Mesendoderm (in vitro differentiated cells): ENCODE measurements at regions not wholly inside any gene's neighbourhood (a gene's known extent, or its start where the extent isn't known, plus 50 kb on each side); places are given as distances from the start of the nearest gene placed in this dataset.

Experiments used
- DNase-seq: peaks from one replicate; pipeline ENCODE4 v3.0.0; 2013
- H2AK5ac ChIP-seq: 2 replicates; pipeline ENCODE4 v1.6.1; 2013; ENCODE audit warnings: low read length, inconsistent platforms
- H2BK120ac ChIP-seq: 2 replicates; pipeline ENCODE4 v1.6.1; 2013; ENCODE audit warnings: low read depth, mild to moderate bottlenecking, low read length, moderate library complexity, mixed read lengths
- H2BK15ac ChIP-seq: replicated peaks from 2 replicates; pipeline ENCODE4 v1.6.1; 2013; ENCODE audit warnings: low read depth, mild to moderate bottlenecking, moderate library complexity
- H2BK5ac ChIP-seq: 2 replicates; pipeline ENCODE4 v1.6.1; 2013; ENCODE audit warnings: low read length, inconsistent platforms
- H3K18ac ChIP-seq: 2 replicates; pipeline ENCODE4 v1.6.1; 2013; ENCODE audit warnings: mild to moderate bottlenecking, low read length, mixed read lengths
- H3K23ac ChIP-seq: one replicate; pipeline ENCODE4 v1.6.1; 2013; ENCODE audit warnings: low read length
- H3K27ac ChIP-seq: 2 replicates; pipeline ENCODE4 v1.5.1; 2013; ENCODE audit warnings: low read depth, mild to moderate bottlenecking, inconsistent platforms, low read length, moderate library complexity
- H3K27me3 ChIP-seq: 2 replicates; pipeline ENCODE4 v1.6.1; 2013; ENCODE audit warnings: low read length, control low read depth, mild to moderate bottlenecking, inconsistent platforms; ENCODE audit not compliant: insufficient read depth, poor library complexity
- H3K36me3 ChIP-seq: 2 replicates; pipeline ENCODE4 v1.6.1; 2013; ENCODE audit warnings: low read length, inconsistent platforms; ENCODE audit not compliant: control insufficient read depth, insufficient read depth
- H3K4ac ChIP-seq: one replicate; pipeline ENCODE4 v1.6.1; 2013; ENCODE audit warnings: low read depth, mild to moderate bottlenecking, low read length, moderate library complexity
- H3K4me1 ChIP-seq: 2 replicates; pipeline ENCODE4 v1.6.1; 2013; ENCODE audit warnings: low read depth, low read length, inconsistent platforms; ENCODE audit not compliant: control insufficient read depth
- H3K4me2 ChIP-seq: 2 replicates; pipeline ENCODE4 v1.6.1; 2013; ENCODE audit warnings: low read length
- H3K4me3 ChIP-seq: 2 replicates; pipeline ENCODE4 v1.5.1; 2013; ENCODE audit warnings: mild to moderate bottlenecking, low read length
- H3K56ac ChIP-seq: one replicate; pipeline ENCODE4 v1.6.1; 2013; ENCODE audit warnings: low read length
- H3K79me1 ChIP-seq: 2 replicates; pipeline ENCODE4 v1.6.1; 2013; ENCODE audit warnings: low read length, inconsistent platforms
- H3K79me2 ChIP-seq: 2 replicates; pipeline ENCODE4 v1.6.1; 2013; ENCODE audit warnings: mild to moderate bottlenecking, low read length; ENCODE audit not compliant: control insufficient read depth, insufficient read depth
- H3K9ac ChIP-seq: 2 replicates; pipeline ENCODE4 v1.6.1; 2013; ENCODE audit warnings: low read length, inconsistent platforms
- H4K5ac ChIP-seq: one replicate; pipeline ENCODE4 v1.6.1; 2013; ENCODE audit warnings: low read length
- H4K8ac ChIP-seq: one replicate; pipeline ENCODE4 v1.6.1; 2013; ENCODE audit warnings: low read depth, mild to moderate bottlenecking, control low read depth, low read length, moderate library complexity
- WGBS: extraction: QIAGEN DNeasy Blood & Tissue Kit; methylation state at CpG from one replicate; pipeline ENCODE4 v1.1.7; 2013; ENCODE audit warnings: low lambda C conversion rate, missing lambda C conversion rate; ENCODE audit not compliant: insufficient coverage; ENCODE audit errors: extremely low coverage; 5-methylcytosine and 5-hydroxymethylcytosine counted together

DNA sequence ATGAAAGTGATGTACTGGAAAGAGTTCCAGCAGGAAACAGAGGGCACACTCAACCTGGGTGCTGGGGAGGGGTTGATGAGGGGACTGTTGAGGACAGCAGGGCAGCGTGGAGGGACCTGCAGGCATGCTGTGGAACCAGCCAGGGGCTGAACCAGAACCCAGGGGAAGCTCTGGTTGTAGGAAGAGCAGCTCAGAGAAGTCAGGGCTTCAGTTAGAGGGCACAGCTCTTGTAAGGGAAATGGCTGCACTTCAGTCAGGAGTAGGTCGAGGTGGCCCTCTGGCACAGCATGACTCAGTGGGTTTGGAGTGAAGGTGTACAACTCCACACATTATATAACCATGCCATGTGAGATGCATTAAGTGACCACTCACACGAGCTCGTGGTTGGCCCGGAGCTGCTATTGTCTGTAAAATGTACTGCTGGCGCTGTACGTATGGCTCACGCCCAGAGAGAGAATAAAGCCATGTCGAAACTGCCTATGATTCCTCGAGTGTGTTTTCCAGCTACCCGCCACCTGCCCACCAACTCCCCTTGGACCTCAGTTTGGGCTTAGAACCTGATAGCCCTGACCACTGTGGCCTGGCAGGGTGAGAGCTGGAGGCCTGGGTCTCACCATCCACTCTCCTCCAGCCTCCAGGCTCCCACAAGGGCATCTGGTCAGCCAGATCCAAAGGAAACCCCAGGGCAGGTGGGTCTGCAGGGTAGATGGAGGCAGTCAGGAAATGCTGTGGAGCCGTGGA lies 136.5 kb upstream of the HS6ST1 start:
- DNase-seq, result no peak
- no peak overlapping the region for H2BK5ac ChIP-seq
- WGBS, result no CpG with 5 or more reads among the region's 12 CpGs
- H3K56ac ChIP-seq, result no peak overlapping the region
- H3K36me3 ChIP-seq, result no peaks in the 10 kb centered on the region
- H4K5ac ChIP-seq, result no peak overlapping the region
- no peak overlapping the region for H3K23ac ChIP-seq
- no peak overlapping the region for H2AK5ac ChIP-seq
- H3K4me2 ChIP-seq, result no peak overlapping the region
- H3K79me1 ChIP-seq, result no peaks in the 10 kb centered on the region
- no peaks in the 10 kb centered on the region for H3K79me2 ChIP-seq
- H3K27me3 ChIP-seq, result no peaks in the 10 kb centered on the region
- H4K8ac ChIP-seq, result no peak overlapping the region
- H2BK120ac ChIP-seq, result no peak overlapping the region
- no peak overlapping the region for H2BK15ac ChIP-seq
- no peak overlapping the region for H3K18ac ChIP-seq
- H3K4ac ChIP-seq, result no peak overlapping the region
- H3K4me3 ChIP-seq, result no peak overlapping the region
- H3K9ac ChIP-seq, result no peak overlapping the region
- no peaks in the 10 kb centered on the region for H3K4me1 ChIP-seq
- H3K27ac ChIP-seq, result no peak overlapping the region

DNA sequence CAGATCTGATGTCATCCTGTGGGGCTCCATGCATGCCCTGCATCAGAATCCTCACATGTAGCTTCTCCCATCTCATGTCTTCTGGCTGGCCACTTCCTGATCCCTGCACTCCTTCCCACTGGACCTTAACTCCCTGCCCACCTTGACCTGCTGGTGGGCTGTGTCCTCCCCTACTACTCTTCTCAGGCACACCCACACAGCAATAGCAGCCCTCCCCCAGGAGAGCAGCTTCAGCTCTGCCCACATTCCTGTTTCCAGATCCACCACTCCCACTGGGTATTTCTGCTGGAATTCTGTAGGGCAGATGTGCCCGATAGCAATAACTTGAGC lies 137.0 kb upstream of the HS6ST1 start:
- no peak overlapping the region for H3K4me2 ChIP-seq
- no peaks in the 10 kb centered on the region for H3K79me2 ChIP-seq
- WGBS, result no CpG with 5 or more reads among the region's 1 CpG
- H3K4me1 ChIP-seq, result no peaks in the 10 kb centered on the region
- no peak overlapping the region for H2BK120ac ChIP-seq
- H3K27ac ChIP-seq, result no peak overlapping the region
- no peak overlapping the region for H3K18ac ChIP-seq
- no peak overlapping the region for H3K9ac ChIP-seq
- no peaks in the 10 kb centered on the region for H3K36me3 ChIP-seq
- H2AK5ac ChIP-seq, result no peak overlapping the region
- no peak overlapping the region for H3K4me3 ChIP-seq
- no peaks in the 10 kb centered on the region for H3K79me1 ChIP-seq
- no peak overlapping the region for H3K4ac ChIP-seq
- no peak overlapping the region for H4K8ac ChIP-seq
- H3K56ac ChIP-seq, result no peak overlapping the region
- no peak for DNase-seq
- no peak overlapping the region for H4K5ac ChIP-seq
- H2BK5ac ChIP-seq, result no peak overlapping the region
- no peaks in the 10 kb centered on the region for H3K27me3 ChIP-seq
- H3K23ac ChIP-seq, result no peak overlapping the region
- no peak overlapping the region for H2BK15ac ChIP-seq

DNA sequence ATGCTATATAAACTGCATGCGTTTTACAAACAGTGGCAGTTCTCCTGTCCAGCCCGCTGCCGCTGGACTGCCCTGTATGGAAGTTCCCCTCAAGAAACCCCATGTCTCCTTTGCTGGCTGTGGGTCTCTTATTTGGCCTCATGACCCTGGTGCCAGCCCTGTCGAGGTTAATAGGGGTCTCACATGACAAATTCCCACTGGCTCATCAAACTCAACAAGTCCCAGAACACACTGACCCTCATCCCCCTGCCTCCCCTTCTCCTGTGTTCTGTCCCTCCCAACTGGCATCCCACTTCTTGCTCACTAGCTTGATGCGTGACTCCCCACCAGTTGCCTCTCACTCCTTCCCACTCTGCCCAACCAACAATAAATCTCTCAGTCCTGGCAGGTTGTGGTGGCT lies 137.6 kb upstream of the HS6ST1 start:
- Histone ChIP-seq H2BK120ac (no peak overlapping the region), H3K36me3 (no peaks in the 10 kb centered on the region), H4K5ac (no peak overlapping the region), H4K8ac (no peak overlapping the region), H3K4ac (no peak overlapping the region), H3K27me3 (no peaks in the 10 kb centered on the region), H2AK5ac (no peak overlapping the region), H3K56ac (no peak overlapping the region), H3K27ac (no peak overlapping the region), H2BK15ac (no peak overlapping the region), H3K79me1 (no peaks in the 10 kb centered on the region), H3K4me3 (no peak overlapping the region), H3K9ac (no peak overlapping the region), H3K18ac (no peak overlapping the region), H3K4me1 (no peaks in the 10 kb centered on the region), H2BK5ac (no peak overlapping the region), H3K23ac (no peak overlapping the region), H3K79me2 (no peaks in the 10 kb centered on the region), H3K4me2 (no peak overlapping the region)
- WGBS, result no CpG with 5 or more reads among the region's 5 CpGs
- no peak for DNase-seq

- no peak overlapping the region for H4K8ac ChIP-seq
- H3K36me3 ChIP-seq, result no peaks in the 10 kb centered on the region
- no peaks in the 10 kb centered on the region for H3K27me3 ChIP-seq
- H2AK5ac ChIP-seq, result no peak overlapping the region
- no peak overlapping the region for H2BK5ac ChIP-seq
- no peak overlapping the region for H3K4me3 ChIP-seq
- H3K79me1 ChIP-seq, result no peaks in the 10 kb centered on the region
- no peak overlapping the region for H3K9ac ChIP-seq
- H3K4me2 ChIP-seq, result no peak overlapping the region
- no peak overlapping the region for H2BK120ac ChIP-seq
- DNase-seq, result no peak
- H3K27ac ChIP-seq, result no peak overlapping the region
- no peak overlapping the region for H2BK15ac ChIP-seq
- H3K56ac ChIP-seq, result no peak overlapping the region
- H3K79me2 ChIP-seq, result no peaks in the 10 kb centered on the region
- no peak overlapping the region for H3K4ac ChIP-seq
- H4K5ac ChIP-seq, result no peak overlapping the region
- WGBS, result no CpG with 5 or more reads among the region's 4 CpGs
- H3K4me1 ChIP-seq, result no peaks in the 10 kb centered on the region
- H3K23ac ChIP-seq, result no peak overlapping the region
- H3K18ac ChIP-seq, result no peak overlapping the region
Observed at GRCh38 chr2:128457006-128457604, 138.4 kb upstream of the HS6ST1 start.

DNA sequence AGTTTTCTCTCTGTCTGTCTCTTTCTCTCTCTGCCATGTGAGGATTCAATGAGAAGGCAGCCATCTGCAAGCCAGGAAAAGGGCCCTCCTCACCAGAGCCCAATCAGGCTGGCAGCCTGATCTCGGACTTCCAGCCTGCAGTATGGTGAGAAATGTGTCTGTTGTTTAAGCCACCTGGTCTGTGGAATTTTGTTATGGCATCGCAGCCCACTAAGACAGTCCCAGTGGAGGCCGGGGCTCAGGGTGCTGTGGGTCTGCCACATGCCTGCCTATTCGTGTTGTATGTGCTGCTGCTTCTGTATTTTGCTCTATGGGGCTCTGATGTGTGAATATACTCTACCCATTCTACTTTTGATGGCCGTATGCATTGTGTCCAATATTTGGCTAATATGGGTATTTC lies 139.0 kb upstream of the HS6ST1 start:
- no peak overlapping the region for H2AK5ac ChIP-seq
- H3K9ac ChIP-seq, result no peak overlapping the region
- H3K4me3 ChIP-seq, result no peak overlapping the region
- DNase-seq, result no peak
- no peak overlapping the region for H3K18ac ChIP-seq
- H3K79me1 ChIP-seq, result no peaks in the 10 kb centered on the region
- H2BK15ac ChIP-seq, result no peak overlapping the region
- no peak overlapping the region for H3K27ac ChIP-seq
- H4K8ac ChIP-seq, result no peak overlapping the region
- H3K56ac ChIP-seq, result no peak overlapping the region
- H3K23ac ChIP-seq, result no peak overlapping the region
- no peaks in the 10 kb centered on the region for H3K79me2 ChIP-seq
- H3K36me3 ChIP-seq, result no peaks in the 10 kb centered on the region
- H2BK5ac ChIP-seq, result no peak overlapping the region
- H2BK120ac ChIP-seq, result no peak overlapping the region
- WGBS, result no CpG with 5 or more reads among the region's 5 CpGs
- no peak overlapping the region for H3K4ac ChIP-seq
- H3K4me2 ChIP-seq, result no peak overlapping the region
- H4K5ac ChIP-seq, result no peak overlapping the region
- H3K4me1 ChIP-seq, result no peaks in the 10 kb centered on the region
- no peaks in the 10 kb centered on the region for H3K27me3 ChIP-seq

DNA sequence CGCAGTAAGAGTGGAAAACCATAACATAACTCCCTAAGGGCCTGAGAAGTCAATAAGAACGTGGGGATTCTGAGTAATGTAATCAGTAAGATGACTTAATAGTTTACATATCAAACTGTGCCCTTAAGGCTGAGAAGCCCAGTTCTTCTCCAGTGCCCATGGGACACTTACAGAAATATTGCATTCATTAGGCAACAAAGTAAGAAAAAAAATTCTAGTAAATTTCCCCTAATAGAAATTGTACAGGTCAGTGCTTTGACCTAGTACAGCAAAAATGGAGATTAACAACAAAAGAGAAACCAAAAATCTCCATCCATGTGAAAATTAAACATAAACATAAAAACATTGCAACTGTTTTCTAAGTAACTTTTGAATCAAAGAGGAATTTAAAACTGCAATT lies 139.8 kb upstream of the HS6ST1 start:
- H2BK5ac ChIP-seq, result no peak overlapping the region
- H3K56ac ChIP-seq, result no peak overlapping the region
- no peak overlapping the region for H3K9ac ChIP-seq
- H2BK120ac ChIP-seq, result no peak overlapping the region
- no peaks in the 10 kb centered on the region for H3K36me3 ChIP-seq
- no peak overlapping the region for H4K5ac ChIP-seq
- no CpG with 5 or more reads among the region's 2 CpGs for WGBS
- no peak overlapping the region for H2AK5ac ChIP-seq
- no peak for DNase-seq
- no peak overlapping the region for H3K4me3 ChIP-seq
- H3K27ac ChIP-seq, result no peak overlapping the region
- H3K23ac ChIP-seq, result no peak overlapping the region
- H3K4me1 ChIP-seq, result no peaks in the 10 kb centered on the region
- H3K79me2 ChIP-seq, result no peaks in the 10 kb centered on the region
- no peak overlapping the region for H4K8ac ChIP-seq
- no peak overlapping the region for H2BK15ac ChIP-seq
- no peaks in the 10 kb centered on the region for H3K79me1 ChIP-seq
- no peak overlapping the region for H3K4ac ChIP-seq
- no peak overlapping the region for H3K18ac ChIP-seq
- H3K27me3 ChIP-seq, result no peaks in the 10 kb centered on the region
- H3K4me2 ChIP-seq, result no peak overlapping the region
